ENCODE measurements at regions not wholly inside any gene's neighbourhood (a gene's known extent, or its start where the extent isn't known, plus 50 kb on each side); places are given as distances from the start of the nearest gene placed in this dataset.

DNA sequence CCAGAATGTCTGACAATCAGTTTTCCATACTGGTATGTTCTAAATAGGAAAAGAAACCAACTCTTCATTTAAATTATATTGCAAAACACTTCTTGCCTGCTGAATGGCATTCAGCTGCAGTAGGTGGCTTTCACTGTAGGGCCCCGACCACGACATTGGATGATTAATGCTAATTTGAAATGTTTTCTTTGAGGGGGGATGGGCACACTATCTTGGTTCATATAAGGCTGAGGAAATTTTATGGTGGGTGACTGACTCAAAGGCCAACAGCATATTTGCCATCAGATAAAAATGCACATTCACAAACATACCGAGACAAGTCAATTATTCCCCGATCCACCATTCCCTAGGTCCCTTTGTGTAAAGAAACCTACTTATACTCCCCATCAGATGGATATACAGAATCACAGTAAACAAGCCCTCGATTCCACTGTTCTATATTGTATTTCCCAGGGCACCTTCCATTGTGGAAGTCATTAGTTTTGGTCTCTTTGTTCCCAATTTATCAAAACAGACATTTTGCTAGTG is 464.2 kb upstream of the DAB1 start:
- ATAC-seq (no peak), DNase-seq (ENCODE audit: low spot score) (no peak)

GRCh38 chr1:57886376-57886775 is 462.5 kb upstream of the DAB1 start:
- DNase-seq (ENCODE audit: low spot score) (no peak), ATAC-seq (no peak)

DNA sequence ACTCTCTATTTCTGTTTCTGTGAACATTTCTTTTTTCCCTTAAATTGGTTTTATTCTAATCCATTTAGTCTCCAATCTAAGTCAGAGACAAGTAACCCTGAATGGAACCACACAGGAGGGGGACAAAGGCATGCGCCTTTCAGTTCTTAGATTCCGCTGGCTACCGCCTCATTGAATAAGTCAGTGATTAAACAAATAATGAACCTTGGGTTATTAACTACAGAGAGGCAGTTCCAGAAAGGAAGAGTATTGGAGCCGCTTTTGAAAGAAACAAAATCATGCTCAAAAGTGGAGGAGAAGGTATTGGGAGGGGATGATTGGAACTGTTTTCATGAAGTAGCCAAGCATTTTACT is 459.8 kb upstream of the DAB1 start:
- ATAC-seq (no peak), DNase-seq (ENCODE audit: low spot score) (no peak)

DNA sequence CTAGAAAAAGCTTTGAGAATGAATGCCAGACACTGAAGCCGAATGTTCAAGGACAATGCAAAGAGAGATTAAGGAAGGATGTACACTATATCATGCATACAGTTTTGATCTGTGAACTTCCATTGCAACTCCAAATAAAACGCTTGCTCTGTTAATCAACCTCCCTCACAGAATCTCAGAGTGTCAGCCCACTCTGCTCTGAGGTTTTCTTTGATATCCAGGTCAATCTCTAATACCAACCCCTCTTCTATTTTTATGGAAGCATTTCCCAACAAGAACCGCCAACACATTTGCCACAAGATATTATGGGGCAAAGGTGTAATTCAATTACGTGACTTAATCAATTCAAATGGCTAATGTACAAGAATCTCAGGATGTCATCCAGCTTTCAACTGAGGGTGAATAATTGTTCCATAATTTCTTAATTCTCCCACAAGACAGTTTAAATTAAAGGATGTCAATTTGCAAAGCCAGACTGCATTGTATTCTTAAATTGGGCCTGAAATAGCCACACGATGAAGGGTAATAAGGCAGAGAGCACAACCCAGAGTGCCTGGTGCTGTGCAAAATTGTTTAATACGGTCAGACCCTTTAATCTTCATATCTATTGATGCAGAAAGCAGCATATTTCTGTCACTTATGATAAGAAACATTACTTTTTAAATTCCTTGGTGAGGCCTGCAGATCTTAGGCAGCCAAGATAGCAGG is 459.2 kb upstream of the DAB1 start:
- no peak for ATAC-seq
- DNase-seq (ENCODE audit: low spot score): no peak

GRCh38 chr1:57882072-57882471 is 458.2 kb upstream of the DAB1 start:
- no peak for ATAC-seq
- no peak for DNase-seq (ENCODE audit: low spot score)

DNA sequence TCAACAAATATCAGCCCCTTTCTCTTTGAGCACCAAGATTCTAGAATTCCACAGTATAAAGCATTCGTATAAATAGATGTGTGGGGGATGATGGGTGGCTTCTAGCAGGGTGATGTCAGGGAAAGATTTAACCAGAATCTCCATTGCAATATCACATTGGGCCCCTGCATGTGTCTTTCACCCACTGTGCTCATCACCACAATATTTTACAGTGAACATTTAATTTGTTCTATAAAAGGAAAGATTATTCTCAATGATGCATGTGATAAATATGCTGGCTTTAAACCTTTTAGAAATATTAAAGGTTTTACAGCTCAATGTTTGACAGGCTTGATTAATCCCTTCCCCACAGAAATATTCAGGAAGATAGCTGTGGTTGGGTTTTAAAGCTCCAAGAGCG is 457.8 kb upstream of the DAB1 start:
- ATAC-seq (no peak), DNase-seq (ENCODE audit: low spot score) (no peak)

DNA sequence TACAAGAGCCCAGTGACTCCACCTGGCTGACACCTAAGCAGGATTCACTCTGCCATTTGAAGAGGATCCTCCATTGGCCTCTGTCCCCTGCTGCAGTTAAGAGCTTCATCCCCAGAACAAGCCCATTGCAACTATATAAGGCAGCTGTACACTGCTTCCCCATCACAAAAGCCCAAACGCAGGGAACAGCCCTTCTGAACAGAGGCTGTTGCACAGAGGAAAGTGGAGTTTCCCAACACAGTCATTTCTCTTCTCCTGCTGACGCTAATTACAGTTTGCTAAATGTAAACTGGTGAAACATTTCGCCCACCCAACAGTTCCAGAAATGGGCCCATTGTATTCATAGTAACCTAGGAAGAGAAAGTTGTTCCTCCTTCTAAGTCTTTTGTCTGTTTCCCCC is 455.8 kb upstream of the DAB1 start:
- no peak for ATAC-seq
- DNase-seq (ENCODE audit: low spot score): no peak

DNA sequence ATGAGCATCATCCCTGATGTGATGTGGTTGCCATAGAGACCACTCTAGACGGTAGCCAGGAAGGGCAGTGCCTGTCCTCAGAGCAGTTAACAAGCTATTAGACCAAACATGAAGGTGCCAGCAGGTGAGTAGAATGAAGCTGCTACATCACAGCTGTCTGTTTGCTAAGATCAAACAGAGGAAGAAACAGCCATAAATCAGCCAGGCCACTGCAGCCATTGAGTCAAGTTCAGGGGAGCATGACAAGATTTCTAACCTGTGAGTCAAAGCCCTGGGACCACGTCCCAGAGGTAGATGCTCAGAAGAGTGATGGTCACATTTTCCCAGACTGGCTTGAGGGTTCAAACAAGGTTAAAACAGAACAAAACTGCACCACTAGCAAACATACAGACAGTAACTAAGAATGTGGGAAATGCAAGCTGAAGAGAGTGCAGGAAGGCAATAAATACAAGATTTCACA is 450.6 kb upstream of the DAB1 start:
- DNase-seq (ENCODE audit: low spot score) (no peak), ATAC-seq (no peak)

GRCh38 chr1:57872913-57873312 is 449.1 kb upstream of the DAB1 start:
- ATAC-seq (no peak), DNase-seq (ENCODE audit: low spot score) (no peak)

GRCh38 chr1:57868908-57869307 is 445.0 kb upstream of the DAB1 start:
- ATAC-seq (no peak), DNase-seq (ENCODE audit: low spot score) (no peak)

DNA sequence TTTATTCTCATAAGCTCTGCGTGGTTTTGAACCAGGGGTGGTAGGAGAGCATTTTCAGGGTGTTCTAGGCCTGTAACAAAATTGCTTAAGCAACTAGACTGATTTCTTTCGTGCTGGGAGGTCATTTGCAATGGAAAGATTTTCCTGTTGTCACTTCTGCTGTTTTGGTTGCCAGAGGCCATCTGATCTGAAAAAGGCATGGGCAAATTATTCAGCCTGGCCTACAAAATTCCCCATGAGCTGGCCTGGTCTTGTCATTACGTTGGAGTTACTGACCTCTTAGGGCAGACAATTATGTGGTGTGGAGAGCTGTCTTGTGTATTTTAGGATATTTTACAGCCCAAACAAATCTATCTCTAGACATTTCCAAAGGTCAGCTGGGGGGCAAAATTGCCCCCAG is 444.4 kb upstream of the DAB1 start:
- ATAC-seq: no peak
- DNase-seq (ENCODE audit: low spot score): no peak

- DNase-seq (ENCODE audit: low spot score) (no peak), ATAC-seq (no peak)
These were observed 443.1 kb upstream of the DAB1 start for GRCh38 chr1:57866998-57867397.

DNA sequence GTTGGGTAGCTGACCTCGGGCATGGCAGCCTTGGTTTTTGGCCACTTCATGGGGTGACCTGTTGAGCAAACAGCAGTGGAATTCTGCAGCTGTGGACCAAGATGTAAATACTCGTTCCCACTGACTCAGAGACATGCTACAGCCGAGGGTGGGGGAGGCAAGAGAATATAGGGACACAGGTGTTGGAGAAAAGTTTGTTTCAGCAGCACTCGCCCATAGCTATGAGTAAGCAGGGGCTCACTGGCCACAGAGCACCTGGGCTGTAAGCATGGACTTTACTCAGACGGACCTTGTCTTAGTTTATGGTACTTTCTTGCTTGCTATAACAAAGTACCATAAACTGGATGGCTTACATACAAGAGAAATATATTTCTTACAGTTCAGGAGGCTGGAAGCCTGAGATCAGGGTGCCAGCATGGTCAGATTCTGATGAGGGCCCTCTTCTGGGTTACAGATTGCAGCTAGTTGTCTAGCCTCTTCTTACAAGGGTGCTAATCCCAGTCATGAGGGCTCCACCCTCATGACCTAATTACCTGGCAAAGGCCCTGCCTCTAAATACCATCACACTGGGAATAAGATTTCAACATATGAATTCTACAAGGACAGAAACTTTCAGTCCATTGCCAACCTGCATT is 437.2 kb upstream of the DAB1 start:
- ATAC-seq (no peak), DNase-seq (ENCODE audit: low spot score) (no peak)

DNA sequence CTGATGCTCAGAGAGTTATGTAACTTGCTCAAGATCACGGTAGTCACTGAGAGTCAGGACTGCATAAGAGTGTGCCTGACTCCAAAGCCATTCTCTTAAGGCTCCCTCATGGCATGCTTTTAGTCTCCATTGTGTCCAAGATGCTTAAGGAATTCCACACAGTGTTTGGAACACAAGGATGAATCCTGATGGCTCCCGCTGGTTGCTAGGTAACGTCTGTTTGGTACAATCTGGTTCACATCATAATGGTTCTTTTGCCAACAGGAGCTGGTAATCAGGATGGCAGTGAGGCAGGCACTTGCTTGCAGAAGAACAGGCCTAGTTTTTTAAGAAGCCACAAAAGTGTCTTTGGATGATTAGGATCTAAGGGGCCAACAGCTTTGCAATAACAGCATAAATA is 436.5 kb upstream of the DAB1 start:
- ATAC-seq: no peak

DNA sequence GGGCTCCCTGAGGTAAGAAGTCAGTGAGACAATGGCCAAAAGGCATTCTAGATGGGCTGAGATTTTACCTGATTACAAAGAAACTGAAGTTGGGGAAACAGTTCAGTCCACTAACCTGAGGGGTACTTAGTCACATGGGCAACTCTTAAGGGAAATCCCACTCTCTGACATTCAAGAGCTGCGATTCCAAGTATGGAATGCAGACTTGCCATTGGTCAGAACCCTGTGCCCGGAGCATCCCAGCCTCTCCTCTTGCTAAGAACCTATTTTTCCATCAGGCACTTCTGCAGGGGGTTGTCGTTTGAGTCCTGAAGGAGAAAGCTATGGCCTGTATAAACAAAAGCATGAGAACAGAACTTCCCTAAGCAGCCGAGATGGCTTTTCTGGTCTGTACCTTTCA is 434.9 kb upstream of the DAB1 start:
- ATAC-seq: no peak
- DNase-seq (ENCODE audit: low spot score): no peak

More for the DNA sequence above, 436.5 kb upstream of the DAB1 start:
- no peak for DNase-seq (ENCODE audit: low spot score)

DNA sequence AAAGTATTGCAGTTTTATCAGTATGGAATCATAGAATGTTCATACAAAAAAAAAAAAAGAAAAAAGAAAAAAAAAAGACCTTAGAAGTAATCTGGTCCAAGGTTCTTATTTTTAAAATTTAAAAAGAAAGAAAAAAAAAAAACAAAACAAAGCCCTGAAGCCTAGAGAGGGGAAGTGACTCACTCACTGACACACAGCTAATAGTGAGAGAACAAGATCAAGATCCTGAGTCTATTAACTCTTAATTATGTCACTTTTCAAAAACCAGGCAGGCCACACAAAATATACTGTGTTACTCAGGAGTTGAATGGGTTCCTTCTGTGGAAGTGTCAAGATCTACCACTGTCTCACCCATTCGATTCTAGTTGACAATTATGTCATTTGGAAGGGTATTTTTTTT is 433.9 kb upstream of the DAB1 start:
- no peak for ATAC-seq

GRCh38 chr1:57854436-57854835 is 430.6 kb upstream of the DAB1 start:
- ATAC-seq: no peak

More for the DNA sequence above, 433.9 kb upstream of the DAB1 start:
- DNase-seq (ENCODE audit: low spot score): no peak

DNA sequence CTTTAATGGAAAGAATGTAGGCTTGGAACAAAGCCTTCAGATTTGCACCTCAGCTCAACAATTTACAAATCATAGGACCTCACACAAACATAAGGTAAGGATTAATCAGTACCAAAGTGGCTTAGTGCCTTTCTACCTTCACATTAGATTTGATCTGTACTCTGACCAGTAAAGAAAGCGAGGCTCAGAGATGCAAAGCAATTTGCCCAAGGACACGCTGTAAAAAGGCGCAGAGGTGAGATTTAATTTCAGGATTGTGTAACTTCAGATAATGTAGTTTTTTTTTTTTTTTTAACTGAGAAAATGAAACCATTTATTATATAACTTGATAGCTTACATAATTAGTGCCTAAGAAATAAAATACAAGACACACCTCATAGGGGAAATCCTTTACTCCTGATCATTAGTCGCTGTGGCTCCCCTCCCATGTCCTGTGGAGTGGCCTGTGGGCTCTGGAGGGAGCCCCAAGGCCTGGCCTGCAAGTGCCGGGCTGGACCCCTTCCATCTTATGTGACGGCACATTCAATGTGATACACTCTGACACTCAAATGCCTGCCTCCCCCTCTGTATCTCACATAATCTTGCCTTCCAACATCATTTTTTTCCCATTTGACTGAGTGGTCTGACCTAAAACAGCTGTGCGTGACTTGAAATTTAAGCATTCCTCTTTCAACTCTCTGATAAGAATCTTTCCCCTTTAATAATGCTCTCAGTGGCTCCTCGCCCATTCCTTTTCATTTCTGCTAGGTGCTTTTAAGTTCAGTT is 426.5 kb upstream of the DAB1 start:
- ATAC-seq (no peak), DNase-seq (ENCODE audit: low spot score) (no peak)

More at GRCh38 chr1:57854436-57854835, 430.6 kb upstream of the DAB1 start:
- no peak for DNase-seq (ENCODE audit: low spot score)

DNA sequence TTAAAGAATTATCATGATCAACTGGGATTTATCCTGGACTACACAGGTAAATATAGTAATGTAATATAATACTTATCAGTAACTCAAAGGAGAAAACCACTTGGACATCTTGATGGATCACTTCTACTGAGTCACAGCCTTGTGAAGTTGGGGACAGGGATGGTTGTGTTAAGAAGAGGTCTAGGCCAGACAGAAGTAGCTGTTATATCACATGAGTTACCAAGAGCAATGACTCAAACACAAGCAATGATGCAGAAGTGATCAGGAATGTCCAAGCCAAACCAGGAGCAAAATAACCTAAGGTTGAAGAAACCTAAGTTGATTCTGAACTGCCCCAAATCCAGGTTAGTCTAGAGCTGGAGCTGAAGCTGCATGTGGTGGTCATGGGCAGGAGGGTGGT is 424.5 kb upstream of the DAB1 start:
- no peak for DNase-seq (ENCODE audit: low spot score)
- ATAC-seq: no peak

DNA sequence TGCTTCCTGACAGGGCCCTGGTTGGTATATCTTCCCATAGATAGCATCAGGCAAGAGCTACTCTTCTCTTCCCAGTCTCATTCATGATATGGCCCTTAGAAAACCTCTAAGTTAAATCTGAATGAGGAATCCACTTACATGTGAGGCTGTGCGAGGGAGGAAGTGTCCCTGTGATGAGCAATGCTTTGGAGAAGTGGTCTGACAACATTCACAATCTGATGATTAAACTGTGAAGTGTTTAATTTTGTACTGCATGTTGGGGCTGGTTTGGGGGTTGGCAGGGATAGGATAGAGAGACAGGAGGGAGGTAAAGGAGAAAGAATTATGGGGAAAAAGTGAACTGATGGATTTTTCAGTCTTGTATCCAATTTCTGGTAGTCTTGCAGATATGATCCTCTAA is 421.2 kb upstream of the DAB1 start:
- DNase-seq (ENCODE audit: low spot score) (no peak), ATAC-seq (no peak)

- no peak for ATAC-seq
- DNase-seq (ENCODE audit: low spot score): no peak
These were observed 420.6 kb upstream of the DAB1 start for GRCh38 chr1:57844382-57844980.

- no peak for ATAC-seq
- no peak for DNase-seq (ENCODE audit: low spot score)
These were observed 419.9 kb upstream of the DAB1 start for GRCh38 chr1:57843760-57844159.
